GM18909 (cell line): ENCODE measurements at regions not wholly inside any gene's neighbourhood (a gene's known extent, or its start where the extent isn't known, plus 50 kb on each side); places are given as distances from the start of the nearest gene placed in this dataset.
A peak's percentile ranks its signal among the peaks of the same experiment; 100 is the strongest.
"Not testable (repeated sequence)": the region's sequence is repeated elsewhere in the genome, so short reads cannot be mapped to it uniquely, and the experiment has no call there.

Source experiments
- ATAC-seq: cut with Tn5 transposase; IDR thresholded peaks from one replicate; pipeline ENCODE4 v1.9.1; 2021; ENCODE audit warnings: mild to moderate bottlenecking; ENCODE audit not compliant: unreplicated experiment, poor library complexity

DNA sequence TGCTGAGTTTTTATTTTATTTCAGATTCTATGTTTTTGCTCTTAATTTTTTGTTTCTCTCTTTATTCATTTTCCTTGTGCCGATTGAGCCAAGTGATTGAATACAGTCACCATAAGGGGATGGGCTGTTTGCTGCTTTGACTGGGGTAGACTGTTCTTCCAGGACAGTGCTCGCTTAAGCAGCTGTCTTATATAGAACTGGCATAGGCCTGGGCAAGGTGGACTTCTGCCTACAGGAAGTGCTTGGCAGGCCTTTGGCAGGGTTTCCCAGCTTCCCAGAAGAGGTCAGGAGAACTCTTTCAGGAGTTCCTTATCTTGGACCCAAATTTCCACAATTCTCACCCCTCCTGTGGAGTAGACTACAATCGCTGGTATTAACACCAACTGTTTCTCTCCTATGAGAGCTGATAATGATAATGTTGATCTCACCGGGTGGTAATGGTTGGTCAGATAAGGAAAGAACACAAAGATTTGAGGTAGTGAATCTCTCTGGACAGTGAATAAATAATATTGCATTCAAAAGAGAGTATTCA lies 207.5 kb upstream of the ST6GAL2 start:
- ATAC-seq = no peak

DNA sequence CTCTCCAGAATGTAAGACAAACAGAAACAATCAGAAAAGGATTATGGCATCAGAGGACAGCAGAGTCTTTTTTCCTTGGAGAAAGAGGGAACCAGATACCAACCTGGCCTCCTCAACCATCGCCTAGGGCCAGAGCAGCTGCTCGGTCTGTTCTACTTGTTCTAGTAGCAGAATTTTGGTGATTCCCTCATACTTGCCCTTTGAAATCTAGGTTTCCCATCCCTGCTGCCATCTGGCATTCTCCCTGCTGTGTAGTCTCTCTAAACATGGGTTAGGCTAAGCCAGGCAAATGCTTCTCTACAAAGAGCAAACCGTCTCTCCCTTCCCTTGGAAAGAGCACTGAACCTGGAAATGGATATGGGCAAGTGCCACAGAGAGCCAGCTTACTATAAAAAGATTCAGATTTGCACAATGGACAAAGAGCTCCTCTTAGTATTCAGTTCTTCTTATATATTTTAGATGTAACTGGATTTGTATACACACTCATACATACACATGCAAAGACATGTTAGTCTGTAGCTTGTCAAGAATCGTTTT lies 208.6 kb upstream of the ST6GAL2 start:
- ATAC-seq = no peak

DNA sequence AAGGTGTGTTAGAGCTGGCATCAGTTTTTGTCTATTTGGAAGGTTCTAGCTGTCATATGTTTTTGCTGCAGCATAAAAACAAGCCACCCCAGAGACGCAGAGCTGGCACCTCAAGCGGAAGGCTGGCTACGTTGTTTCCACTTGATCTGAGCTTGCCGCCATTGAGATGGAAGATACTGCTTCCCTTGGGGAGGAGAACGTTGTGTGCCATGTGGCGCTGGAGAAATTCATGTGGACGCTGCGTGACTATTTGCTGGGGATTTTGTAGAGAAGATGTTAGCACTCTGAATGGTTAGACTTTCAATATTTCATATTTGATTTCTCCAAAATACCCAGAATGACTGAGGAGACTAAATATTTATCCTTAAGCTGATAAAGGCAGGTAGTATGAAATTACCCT lies 216.2 kb upstream of the ST6GAL2 start:
- no peak for ATAC-seq

DNA sequence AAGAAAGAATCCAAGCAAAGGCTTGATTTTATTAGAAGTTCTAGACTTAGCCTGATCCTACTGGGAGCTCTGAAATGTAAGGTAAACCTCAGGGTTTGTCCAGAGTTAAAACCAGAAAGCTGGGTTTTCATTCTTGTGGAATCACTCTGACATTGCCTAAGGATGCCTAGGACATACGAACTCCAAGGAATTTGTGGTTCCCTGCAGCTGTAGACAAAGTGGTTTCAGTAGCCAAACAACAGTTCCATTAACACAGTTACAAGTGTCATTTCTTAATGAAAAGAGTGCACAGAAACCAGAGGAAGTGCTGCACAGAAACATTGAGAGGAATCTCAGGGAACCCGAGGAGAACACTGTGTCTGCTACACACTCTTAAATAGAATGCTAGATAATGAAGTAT lies 221.4 kb upstream of the ST6GAL2 start:
- no peak for ATAC-seq

DNA sequence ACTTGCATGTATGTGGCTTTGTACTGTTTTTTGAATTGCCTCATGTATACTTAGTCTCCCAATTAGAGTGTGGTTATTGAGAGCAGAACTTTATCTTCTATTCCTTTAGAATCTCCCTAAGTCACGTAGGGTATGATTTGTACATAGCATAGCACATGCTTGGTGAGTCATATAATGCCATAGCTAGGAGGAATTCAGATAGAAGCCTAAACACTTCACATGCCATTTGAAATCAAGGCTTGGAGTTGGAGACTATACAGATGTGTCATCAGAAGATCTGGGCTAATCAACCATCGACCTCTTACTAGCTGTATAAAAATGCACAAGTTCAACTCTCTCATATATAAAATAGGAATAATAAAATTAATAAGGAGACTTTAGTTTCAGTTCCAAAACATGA lies 222.6 kb upstream of the ST6GAL2 start:
- no peak for ATAC-seq

DNA sequence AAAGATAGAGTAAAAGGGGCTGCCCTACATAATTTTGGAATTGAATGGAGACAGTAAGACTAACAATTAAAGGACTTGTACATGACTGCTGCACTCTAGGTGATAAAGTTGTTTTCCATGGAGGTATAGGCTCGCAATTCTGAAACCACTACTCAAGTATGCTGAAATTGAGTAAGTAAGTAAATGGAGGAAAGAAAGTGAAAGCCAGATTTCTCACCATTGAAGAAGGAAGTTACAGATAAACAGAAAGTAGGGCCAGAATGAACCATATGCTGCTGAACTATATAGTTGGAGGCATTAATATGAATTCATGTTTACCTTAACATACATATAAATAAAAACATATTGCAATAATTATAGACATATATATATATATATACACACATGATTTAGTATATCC lies 225.7 kb upstream of the ST6GAL2 start:
- no peak for ATAC-seq

DNA sequence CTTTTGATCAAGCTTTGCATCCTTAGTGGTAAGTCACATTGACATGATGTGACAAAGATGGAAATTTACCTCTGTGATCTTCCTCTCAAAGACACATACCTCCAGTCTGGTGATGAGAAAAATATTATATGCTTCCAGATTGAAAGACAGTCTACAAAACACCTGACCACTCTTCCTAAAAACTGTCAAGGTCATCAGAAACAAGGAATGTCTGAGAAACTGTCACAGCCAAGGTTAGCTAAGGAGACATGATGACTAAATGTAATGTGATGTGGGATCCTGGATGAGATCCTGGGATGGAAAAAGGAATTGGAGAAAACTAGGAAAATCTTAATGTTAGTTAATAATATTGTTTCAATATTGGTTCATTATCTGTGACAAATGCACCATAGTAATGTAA lies 226.6 kb upstream of the ST6GAL2 start:
- ATAC-seq = no peak

DNA sequence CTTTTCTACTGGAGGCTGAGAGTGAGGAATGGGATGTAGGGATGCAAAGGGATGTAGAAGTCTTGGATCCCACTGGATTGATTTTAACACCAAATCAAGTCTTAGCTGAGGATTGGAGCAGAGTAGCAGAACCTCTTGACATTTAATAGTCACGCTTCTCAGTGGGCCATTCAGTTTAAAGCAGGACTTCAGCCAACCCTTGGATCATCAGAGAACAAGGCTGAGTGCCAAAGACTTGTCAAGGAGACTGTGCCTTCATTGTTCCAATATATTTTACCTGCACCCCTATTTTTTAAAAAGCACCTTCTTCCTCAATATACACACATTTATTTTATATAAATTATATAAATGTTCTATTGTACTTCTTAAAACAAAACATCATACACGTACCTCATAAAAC lies 242.4 kb upstream of the ST6GAL2 start:
- no peak for ATAC-seq

DNA sequence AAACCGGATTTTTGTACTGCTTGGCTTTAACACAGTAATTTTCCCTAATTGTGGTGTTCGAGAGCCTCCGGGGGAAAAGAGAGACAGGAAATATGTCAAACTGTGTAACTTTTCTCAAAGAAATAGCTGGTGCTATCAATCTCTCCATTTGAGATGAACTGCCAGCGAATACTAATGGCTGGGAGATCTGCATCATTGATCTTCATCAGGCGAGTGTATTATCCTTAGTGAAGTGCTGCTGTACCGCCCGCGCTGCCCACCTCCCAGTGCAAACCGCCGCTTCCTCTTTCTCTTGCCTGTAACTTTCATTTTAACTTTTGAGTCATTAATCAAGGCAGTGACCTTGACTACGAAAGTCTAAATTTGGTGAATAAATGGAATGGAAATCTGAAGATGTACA lies 246.1 kb upstream of the ST6GAL2 start:
- ATAC-seq = peak; percentile 98

DNA sequence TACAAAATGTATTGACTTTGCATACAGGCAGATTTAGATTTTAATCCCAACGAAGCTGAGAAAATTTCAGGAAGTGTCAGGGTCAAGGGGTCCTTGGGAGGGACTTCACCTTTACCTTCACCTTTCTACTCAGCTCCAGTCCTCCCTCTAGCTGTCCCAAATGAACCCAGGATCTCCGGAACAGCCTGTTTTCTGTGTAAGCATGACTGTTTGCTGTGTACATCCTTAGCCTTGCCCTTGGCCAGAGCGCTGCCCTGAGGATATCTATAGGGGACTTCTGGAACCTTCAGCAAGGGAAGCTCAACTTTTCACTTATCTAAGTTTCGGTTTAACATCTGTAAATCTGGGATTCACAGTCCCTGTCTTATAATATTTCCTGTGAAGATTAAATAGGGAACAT lies 246.8 kb upstream of the ST6GAL2 start:
- ATAC-seq = no peak

DNA sequence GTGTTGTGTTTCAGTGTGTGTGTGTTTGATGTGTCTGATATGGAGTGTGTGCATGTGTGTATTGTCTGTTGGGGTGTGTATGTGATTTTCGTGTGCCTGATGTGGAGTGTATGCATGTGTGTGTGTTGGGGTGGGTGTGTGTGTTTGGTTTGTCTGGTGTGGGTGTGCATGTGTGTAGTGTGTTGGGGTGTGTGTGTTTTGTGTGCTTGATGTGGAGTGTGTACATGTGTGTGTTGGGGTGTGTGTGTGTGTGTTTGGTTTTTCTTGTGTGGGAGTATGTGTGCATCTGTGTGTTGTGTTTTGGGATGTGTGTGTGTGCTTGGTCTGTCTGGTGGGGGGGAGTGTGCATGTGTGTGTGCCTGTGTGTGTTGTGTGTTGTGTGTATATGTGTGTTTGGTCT lies 247.4 kb upstream of the ST6GAL2 start:
- ATAC-seq = no peak

DNA sequence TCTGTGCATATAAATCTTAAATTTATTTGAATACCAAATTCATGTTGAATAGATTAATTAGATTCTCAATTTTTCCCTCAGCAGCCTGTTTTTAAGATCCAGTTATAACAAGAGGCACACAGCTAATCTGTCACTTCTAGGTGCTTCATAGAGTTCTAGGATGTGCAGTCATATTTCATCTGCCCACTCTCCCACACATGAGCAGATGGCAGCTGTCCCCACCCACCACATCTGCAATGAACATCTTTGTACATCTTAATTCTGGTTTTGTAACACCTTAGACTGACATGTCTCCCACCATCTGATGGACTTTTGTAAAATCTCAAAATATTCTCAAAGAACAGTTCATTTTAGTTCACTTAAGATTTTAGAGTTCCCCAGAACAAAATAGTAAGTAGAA lies 250.8 kb upstream of the ST6GAL2 start:
- ATAC-seq = no peak

DNA sequence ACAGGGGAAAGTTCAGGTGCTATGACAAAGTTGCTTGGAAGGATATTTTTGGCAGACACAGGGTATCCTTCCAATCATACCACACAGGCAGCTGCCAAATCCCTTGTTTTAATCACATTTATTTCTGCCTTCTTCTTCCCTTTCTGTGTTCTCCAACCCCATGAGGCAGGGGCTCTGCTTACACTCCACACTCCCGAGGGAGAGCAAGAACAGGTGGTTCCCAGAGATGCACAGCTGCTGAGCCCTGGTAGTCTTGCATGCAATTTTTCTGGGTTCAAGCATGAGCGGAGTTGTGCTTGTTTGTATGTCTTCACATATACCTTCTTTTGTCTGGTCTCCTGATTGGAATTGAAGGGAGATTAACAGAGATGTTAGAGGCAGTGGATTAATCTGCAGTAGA lies 251.7 kb upstream of the ST6GAL2 start:
- no peak for ATAC-seq

DNA sequence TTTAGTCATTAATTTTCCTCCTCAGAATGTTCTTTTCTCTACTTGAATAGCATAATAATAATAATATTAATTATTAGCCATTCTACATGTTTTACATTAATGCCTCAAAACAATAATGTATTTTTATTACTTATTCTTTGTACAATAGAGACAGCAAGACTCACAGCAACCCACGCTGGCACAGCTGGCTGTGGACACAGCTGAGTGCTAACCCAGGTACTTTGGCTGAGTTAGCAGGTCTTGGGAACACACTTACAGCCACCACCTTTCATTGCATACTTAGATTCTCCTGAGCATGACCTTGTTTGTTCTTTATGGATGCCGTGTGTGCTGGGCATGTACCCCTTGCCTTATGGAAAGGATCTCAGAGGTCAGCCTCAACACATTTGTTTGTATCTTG lies 260.2 kb upstream of the ST6GAL2 start:
- no peak for ATAC-seq

DNA sequence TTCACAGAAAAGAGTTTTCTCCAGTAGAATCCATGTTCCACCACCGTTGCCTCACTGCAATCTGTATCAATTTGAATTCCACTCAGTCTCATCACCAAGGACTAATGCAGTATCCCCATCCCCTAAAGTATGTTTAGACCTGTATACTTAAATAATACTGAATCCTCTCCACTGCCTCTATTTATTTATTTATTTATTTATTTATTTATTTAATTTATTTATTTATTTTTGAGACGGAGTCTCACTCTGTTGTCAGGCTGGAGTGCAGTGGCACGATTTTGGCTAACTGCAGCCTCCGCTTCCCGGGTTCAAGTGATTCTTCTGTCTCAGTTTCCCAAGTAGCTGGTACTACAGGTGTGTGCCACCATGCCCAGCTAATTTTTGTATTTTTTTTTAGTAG lies 260.7 kb upstream of the ST6GAL2 start:
- not testable (repeated sequence) for ATAC-seq

DNA sequence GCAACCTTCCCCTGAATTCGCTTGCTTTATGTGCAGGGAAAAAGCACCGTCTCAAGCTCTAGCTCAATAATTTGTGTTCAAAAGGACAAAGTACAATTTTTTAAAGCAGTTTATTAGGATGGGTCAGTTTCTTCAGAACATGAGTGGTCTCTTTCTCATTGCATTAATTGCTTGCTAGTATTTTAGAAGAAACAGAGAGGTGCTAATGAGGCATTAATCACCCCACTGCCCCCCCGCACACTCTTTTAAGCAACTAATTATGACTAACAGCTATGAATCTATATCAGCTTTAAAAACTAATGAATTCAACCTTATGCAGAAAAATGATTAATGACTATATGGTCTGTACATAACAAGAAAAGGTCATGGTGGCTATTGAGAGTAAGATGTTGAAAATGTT lies 262.1 kb upstream of the ST6GAL2 start:
- ATAC-seq = no peak

DNA sequence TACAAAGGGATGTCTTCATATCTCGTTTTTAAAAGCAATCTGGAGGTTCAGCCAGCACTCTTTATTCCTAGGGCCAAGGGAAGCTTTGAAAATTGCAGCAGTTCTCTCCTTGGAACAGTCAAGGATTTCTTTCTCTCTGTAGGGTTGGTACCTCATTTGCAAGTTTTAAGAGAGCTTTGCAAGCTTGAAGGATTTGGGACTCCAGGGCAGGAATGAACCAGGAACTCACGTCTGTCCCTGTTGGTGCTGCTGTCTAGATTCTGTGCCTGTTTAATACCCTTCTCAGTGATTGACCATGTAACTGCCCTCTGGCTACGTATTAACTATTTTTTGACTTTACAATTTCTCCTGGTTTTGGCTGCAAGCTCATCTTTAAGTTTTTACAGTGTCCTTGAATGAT lies 262.5 kb upstream of the ST6GAL2 start:
- no peak for ATAC-seq

DNA sequence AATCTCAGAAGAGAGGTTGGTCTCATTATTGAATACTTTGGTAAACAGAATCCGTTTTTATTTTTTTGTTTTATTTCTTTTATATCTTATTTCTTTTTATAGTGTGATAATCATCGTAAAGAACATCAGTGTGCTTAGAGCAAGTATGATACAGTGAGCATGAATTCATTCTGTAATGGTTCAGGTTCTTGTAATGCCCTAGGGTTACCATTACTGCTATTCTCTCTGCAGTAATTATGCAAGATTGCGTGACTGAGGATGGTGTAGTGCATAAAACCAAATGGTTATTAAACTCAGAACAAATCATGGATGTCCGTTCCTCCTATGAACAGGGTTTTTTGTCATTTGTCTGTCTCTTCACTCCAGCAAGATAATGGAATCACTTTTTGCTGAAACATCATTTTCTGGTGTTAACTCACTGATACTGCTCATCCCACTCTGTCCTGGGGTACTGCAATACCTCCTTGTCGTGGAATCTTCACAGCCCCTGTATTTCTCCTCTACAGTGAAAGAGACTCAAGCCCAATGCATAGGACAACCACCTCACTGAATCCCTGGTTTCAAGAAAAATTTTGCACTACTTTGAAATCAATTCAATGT lies 274.8 kb upstream of the ST6GAL2 start:
- no peak for ATAC-seq

DNA sequence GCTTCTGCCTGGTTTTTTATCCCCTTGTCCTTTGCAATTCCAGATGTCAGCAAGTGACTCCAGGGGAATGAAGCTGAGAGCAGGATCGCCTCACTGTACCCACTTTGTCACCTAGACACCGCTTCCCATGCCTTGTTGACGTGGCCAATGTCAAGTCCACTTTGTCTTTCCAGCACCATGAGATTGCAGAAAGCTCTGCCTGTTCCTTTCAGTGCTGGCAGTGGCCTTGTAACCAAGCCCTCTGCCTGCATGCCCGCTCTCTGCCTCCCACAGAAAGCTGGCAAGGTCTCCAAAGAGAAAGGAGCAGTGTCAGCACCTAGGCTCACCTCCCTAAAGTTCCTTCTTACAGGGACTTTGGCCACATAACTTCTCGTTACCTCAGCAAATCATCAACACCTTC lies 282.2 kb upstream of the ST6GAL2 start:
- no peak for ATAC-seq

DNA sequence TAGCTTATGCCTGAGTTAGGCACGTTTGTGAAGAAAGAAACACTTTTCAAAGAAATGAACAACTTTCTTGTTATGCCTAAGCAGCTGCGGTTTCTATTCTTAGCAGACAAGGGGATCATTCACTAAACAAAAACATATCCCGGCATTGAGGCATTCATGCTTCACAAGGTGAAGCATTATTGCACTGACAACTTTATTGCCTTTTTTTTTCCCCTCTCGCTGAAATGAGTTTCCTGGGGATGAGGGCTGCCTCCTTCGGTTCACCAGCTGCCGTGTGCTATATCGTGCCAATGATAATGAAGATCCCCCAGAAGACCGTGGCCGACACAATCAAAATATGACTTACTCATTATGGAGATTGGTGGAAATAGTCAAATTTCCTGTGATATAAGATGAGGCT lies 288.2 kb upstream of the ST6GAL2 start:
- ATAC-seq = no peak

DNA sequence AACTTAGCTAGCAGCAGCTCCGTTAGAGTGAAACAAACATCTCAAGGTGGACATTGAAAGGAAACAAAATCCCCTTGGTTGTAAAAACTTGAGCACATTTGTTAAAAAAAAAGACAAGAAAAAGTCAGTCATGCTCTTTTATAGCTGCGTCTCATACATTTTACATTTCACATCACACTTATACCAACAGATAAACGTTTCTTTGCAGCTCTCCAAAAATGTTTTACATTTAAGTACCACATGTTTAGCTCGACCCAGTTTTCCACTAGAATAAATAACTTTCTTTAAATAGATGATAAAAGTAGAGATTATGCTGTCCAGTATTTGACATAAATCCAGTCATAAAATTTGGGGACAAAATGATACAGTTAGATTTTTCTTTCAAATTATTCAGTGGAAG lies 297.0 kb upstream of the ST6GAL2 start:
- ATAC-seq = no peak

DNA sequence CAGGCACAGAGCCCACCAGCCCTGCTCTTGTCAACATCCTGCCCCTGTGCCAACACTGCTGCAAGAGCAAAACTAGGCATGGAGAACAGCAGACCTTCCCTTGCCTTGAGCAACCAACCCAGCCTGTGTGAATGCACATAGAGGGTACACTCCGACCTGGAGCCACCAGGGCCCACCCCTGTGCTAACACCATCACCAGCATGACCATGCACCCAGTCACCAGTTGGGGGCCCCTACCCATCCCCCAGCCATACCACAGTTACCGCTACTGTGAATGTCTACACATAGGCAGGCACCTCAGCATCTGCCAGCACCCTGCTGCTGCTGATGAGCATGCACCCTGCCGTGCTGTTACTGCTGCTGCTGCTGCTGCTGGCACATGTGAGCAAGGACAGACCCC lies 301.9 kb upstream of the ST6GAL2 start:
- no peak for ATAC-seq

DNA sequence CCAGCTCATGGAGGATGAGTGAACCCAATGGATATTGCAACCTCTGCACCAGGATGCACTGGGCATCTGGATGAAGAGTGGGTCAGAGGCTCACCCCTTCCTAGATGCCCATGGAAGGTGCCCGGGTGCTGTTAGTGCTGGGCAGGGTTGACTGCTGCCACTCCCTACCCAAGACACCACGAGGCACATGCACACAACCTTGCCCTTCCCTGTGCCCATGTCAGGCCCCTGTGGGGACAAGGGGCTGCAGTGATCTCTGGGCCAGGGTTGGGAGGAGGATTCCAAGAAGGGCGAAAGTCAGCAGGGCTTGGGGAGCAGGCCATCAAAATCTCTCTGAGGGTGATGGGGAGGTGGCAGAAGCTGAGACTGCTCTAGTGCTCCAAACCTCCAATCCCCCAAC lies 309.7 kb upstream of the ST6GAL2 start:
- ATAC-seq = no peak
